HepG2 (cell line): ENCODE measurements at regions not wholly inside any gene's neighbourhood (a gene's known extent, or its start where the extent isn't known, plus 50 kb on each side); places are given as distances from the start of the nearest gene placed in this dataset.

Experiments used
- ARID5B ChIP-seq: IDR thresholded peaks from 2 replicates; pipeline ENCODE4 v1.4.0; 2020; ENCODE audit warnings: mild to moderate bottlenecking, missing genetic modification reagents
- CEBPB ChIP-seq: IDR thresholded peaks from 2 replicates; pipeline ENCODE4 v1.6.1; 2011; ENCODE audit warnings: low read depth, low read length, improper control_type of control experiment, borderline replicate concordance
- CEBPZ ChIP-seq: IDR thresholded peaks from 2 replicates; pipeline ENCODE4 v1.6.1; 2012; ENCODE audit warnings: low read length, improper control_type of control experiment
- CTCF ChIP-seq: sonication (generic); formaldehyde crosslinking; IDR thresholded peaks from 2 replicates; pipeline ENCODE4 v1.5.0; 2020; ENCODE audit warnings: mild to moderate bottlenecking, missing genetic modification reagents, moderate library complexity
- FOXJ3 ChIP-seq: sonication (generic); formaldehyde crosslinking; IDR thresholded peaks from 2 replicates; pipeline ENCODE4 v1.4.0; 2020; ENCODE audit warnings: missing genetic modification reagents, mild to moderate bottlenecking, borderline replicate concordance
- FOXK1 ChIP-seq: sonication (generic); formaldehyde crosslinking; IDR thresholded peaks from 2 replicates; pipeline ENCODE4 v1.4.0; 2020; ENCODE audit warnings: low read depth, missing genetic modification reagents, borderline replicate concordance
- NCOR1 ChIP-seq: fragments of 200-600 bp; sonication (generic); IDR thresholded peaks from 2 replicates; pipeline ENCODE4 v1.7.0; 2017; ENCODE audit warnings: antibody characterized with exemption, low read length, borderline replicate concordance
- NFKBIZ ChIP-seq: IDR thresholded peaks from 2 replicates; pipeline ENCODE4 v1.6.1; 2018; ENCODE audit warnings: missing genetic modification reagents, missing compliant biosample characterization
- NFYC ChIP-seq: IDR thresholded peaks from 2 replicates; pipeline ENCODE4 v1.6.1; 2016; ENCODE audit warnings: missing genetic modification reagents, missing compliant biosample characterization
- RARA ChIP-seq: IDR thresholded peaks from 2 replicates; pipeline ENCODE4 v1.6.1; 2016; ENCODE audit warnings: missing genetic modification reagents, missing compliant biosample characterization
- RXRB ChIP-seq: IDR thresholded peaks from 2 replicates; pipeline ENCODE4 v1.6.1; 2016; ENCODE audit warnings: borderline replicate concordance, missing genetic modification reagents, missing compliant biosample characterization
- SIX1 ChIP-seq: sonication (generic); formaldehyde crosslinking; IDR thresholded peaks from 2 replicates; pipeline ENCODE4 v1.4.0; 2020; ENCODE audit warnings: missing genetic modification reagents, borderline replicate concordance
- SOX13 ChIP-seq, 3 experiments: fragments of 450-650 bp in 1 of 3; sonication (generic) in 1 of 3; formaldehyde crosslinking in 1 of 3; IDR thresholded peaks in 2 of 3; conservative IDR thresholded peaks in 1 of 3; 2 replicates each; pipeline versions ENCODE4 v1.5.0 to v1.6.1; 2016 to 2020; ENCODE audit warnings: antibody characterized with exemption in 1 of 3, mild to moderate bottlenecking in 1 of 3, missing compliant biosample characterization in 1 of 3, missing genetic modification reagents in 1 of 3, moderate library complexity in 1 of 3
- SOX5 ChIP-seq: IDR thresholded peaks from 2 replicates; pipeline ENCODE4 v1.6.1; 2016; ENCODE audit warnings: borderline replicate concordance
- SOX6 ChIP-seq, 2 experiments: fragments of 450-650 bp in 1 of 2; sonication (generic) in 1 of 2; formaldehyde crosslinking in 1 of 2; IDR thresholded peaks; 2 replicates each; pipeline versions ENCODE4 v1.4.0 to v1.6.1; 2017 to 2020; ENCODE audit warnings: antibody characterized with exemption in 1 of 2, mild to moderate bottlenecking in 1 of 2, missing genetic modification reagents in 1 of 2
- TP53 ChIP-seq: sonication (generic); formaldehyde crosslinking; conservative IDR thresholded peaks from 2 replicates; pipeline ENCODE4 v1.4.0; 2020; ENCODE audit warnings: missing genetic modification reagents
- ZNF383 ChIP-seq: sonication (generic); formaldehyde crosslinking; IDR thresholded peaks from 2 replicates; pipeline ENCODE4 v1.4.0; 2020; ENCODE audit warnings: missing genetic modification reagents, mild to moderate bottlenecking, borderline replicate concordance
- ZNF639 ChIP-seq: conservative IDR thresholded peaks from 2 replicates; pipeline ENCODE4 v1.6.1; 2018; ENCODE audit warnings: missing genetic modification reagents
- ZNF75D ChIP-seq: sonication (generic); formaldehyde crosslinking; IDR thresholded peaks from 2 replicates; pipeline ENCODE4 v1.8.1; 2023; ENCODE audit warnings: missing genetic modification reagents, mild to moderate bottlenecking, borderline replicate concordance

- TF ChIP-seq CEBPZ, result no peak
- peak; percentile 40 for TF ChIP-seq RARA (CRISPR knock-in tag)
- peak; percentile 75 for TF ChIP-seq NFYC (CRISPR knock-in tag)
- no peak for TF ChIP-seq NFKBIZ (CRISPR knock-in tag)
- no peak for TF ChIP-seq ZNF639
- no peak for TF ChIP-seq SOX13 (IDR thresholded peaks at IDR 0.05)
- TF ChIP-seq SOX13 (CRISPR knock-in tag; conservative IDR thresholded peaks at IDR 0.05 in 1 of 2, IDR thresholded peaks at IDR 0.05 in 1 of 2), result peak in 1 of 2 experiments; percentile 41; a peak in 2 of 4 replicates
- no peak for TF ChIP-seq CTCF
- peak; percentile 60; the same call in 1 of the 2 replicates for TF ChIP-seq SIX1 (CRISPR knock-in tag)
- TF ChIP-seq CEBPB, result peak; percentile 78
- no peak for TF ChIP-seq ZNF75D (CRISPR knock-in tag)
- TF ChIP-seq FOXJ3 (CRISPR knock-in tag), result no peak
- TF ChIP-seq NCOR1, result peak; percentile 70; the same call in 1 of the 2 replicates
- peak; percentile 53 for TF ChIP-seq ARID5B (CRISPR knock-in tag)
- TF ChIP-seq SOX6 (IDR thresholded peaks at IDR 0.05), result no peak
- TF ChIP-seq SOX6 (CRISPR knock-in tag; IDR thresholded peaks at IDR 0.05), result peak; percentile 38; the same call in 1 of the 2 replicates
- no peak for TF ChIP-seq ZNF383
- peak; percentile 40; the same call in 1 of the 2 replicates for TF ChIP-seq SOX5 (CRISPR knock-in tag)
- TF ChIP-seq FOXK1 (CRISPR knock-in tag), result peak; percentile 27; the same call in 1 of the 2 replicates
- no peak for TF ChIP-seq TP53
- TF ChIP-seq RXRB, result 0 out of 2 replicates have a peak, but pooled peaks have one; percentile 40
These were observed 84.2 kb upstream of the CTNNB1 start (continued) for GRCh38 chr3:41115069-41115468.
